ENCODE measurements at regions not wholly inside any gene's neighbourhood (a gene's known extent, or its start where the extent isn't known, plus 50 kb on each side); places are given as distances from the start of the nearest gene placed in this dataset.

DNA sequence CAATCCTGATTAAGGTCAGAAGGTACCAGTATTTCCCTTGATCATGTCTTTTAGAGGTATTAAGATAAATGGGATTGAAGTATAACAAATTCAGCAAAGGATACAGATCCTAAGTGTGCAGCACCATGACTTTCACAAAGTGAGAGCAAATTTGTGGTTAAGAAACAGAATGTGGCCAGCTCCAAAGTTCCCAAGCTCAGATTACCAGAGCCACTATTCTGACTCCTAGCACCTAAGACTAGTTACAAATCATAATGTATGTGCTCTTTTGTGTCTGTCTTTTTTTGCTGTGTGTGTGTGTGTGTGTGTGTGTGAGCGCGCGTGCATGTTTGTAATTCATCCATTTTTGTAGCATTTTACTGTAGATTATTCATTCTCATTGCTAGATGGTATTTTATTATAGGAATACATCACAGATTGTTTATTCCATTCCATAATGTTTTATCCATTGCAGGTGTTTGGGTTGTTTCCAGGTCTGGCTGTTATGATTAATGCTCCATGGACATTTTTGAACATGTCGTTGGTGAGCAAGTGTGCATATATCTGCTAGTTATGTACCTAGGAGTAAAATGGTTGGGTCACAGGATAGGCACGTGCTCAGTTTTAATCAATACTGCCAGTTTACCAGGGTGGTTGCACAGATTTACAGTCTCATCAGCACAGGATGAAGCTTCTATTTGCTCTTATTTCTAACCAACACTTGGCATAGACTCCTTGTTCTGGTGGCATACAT lies 314.0 kb upstream of the JAG1 start:
- no peak for DNase-seq (ENCODE audit: low read depth in 1 of 2, low spot score in 1 of 2)
- no peak overlapping the region for H3K27ac ChIP-seq
- no peak overlapping the region for H3K4me3 ChIP-seq
- no peaks in the 10 kb centered on the region for H3K9me3 ChIP-seq (ENCODE audit: low read depth)
- no peaks in the 10 kb centered on the region for H3K36me3 ChIP-seq
- peaks cover 4% of the 10 kb centered on the region for H3K4me1 ChIP-seq (ENCODE audit: low read depth)
- TF ChIP-seq, protein P1, sequence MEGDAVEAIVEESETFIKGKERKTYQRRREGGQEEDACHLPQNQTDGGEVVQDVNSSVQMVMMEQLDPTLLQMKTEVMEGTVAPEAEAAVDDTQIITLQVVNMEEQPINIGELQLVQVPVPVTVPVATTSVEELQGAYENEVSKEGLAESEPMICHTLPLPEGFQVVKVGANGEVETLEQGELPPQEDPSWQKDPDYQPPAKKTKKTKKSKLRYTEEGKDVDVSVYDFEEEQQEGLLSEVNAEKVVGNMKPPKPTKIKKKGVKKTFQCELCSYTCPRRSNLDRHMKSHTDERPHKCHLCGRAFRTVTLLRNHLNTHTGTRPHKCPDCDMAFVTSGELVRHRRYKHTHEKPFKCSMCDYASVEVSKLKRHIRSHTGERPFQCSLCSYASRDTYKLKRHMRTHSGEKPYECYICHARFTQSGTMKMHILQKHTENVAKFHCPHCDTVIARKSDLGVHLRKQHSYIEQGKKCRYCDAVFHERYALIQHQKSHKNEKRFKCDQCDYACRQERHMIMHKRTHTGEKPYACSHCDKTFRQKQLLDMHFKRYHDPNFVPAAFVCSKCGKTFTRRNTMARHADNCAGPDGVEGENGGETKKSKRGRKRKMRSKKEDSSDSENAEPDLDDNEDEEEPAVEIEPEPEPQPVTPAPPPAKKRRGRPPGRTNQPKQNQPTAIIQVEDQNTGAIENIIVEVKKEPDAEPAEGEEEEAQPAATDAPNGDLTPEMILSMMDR (IDR thresholded peaks at IDR 0.05; ENCODE audit: low read depth, low read length): no peak
- no peaks in the 10 kb centered on the region for H3K27me3 ChIP-seq

DNA sequence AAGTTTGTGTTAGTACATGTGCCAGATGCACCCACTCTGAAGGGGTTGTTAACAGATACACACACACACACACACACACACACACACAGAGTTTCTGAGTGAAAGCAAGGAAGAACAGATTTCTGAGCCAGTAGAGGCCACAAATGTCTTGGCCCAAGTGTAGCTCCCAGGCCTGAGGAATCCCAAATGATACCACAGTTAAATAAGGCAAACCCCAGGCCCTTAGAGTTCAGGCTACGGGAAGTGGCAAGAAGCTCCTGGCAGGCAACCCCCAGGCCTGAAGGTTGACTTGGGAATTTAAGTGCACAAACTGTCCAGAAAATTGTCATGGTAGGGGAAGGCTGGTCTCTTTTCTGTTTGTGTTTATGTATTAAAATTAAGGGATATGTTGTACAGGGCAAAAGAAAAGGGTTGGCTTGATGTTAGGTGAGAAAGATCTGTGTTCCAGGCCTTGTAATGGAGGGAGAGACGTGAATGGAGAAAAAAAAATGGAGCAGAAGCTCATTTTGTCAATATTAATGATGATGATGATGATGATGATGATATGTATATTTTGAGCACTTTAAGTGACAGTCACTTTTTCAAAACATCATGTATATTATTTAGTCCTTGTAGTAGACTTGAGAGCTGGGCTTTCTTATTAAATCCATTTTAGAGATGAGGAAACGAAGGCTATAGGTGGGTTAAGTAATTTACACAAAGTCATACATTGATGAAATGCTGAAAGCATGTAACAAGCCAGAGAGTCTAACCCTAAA lies 317.0 kb upstream of the JAG1 start:
- no peak for DNase-seq (ENCODE audit: low read depth in 1 of 2, low spot score in 1 of 2)
- H3K4me3 ChIP-seq: no peak overlapping the region

DNA sequence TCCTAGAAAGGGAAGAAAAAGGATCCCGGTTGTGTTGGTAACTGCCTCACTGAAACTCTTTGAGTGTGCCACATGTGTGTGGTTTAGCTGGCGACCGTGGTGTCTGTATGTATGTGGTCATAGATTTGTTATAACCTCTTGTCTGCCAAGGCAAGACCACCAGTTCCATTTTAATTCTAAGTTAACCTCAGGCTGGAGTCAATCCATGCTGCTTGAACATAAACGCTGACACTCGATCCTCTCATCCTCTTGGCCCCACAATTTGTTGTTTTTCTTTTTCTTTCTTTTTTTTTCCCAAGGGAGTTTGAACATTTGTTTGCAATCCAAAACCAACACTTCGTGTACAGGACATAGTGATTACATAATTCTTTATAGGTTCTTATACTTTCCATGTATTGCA lies 318.9 kb upstream of the JAG1 start:
- no peaks in the 10 kb centered on the region for H3K27me3 ChIP-seq
- H3K9me3 ChIP-seq (ENCODE audit: low read depth): no peaks in the 10 kb centered on the region
- TF ChIP-seq, protein P1 (IDR thresholded peaks at IDR 0.05; ENCODE audit: low read depth, low read length): no peak
- H3K27ac ChIP-seq: no peak overlapping the region
- H3K36me3 ChIP-seq: no peaks in the 10 kb centered on the region
- H3K4me3 ChIP-seq: no peak overlapping the region
- no peaks in the 10 kb centered on the region for H3K4me1 ChIP-seq (ENCODE audit: low read depth)
- DNase-seq (ENCODE audit: low read depth in 1 of 2, low spot score in 1 of 2): peak in 1 of 2 donors; percentile 48

More for the DNA sequence above, 317.0 kb upstream of the JAG1 start:
- no peaks in the 10 kb centered on the region for H3K4me1 ChIP-seq (ENCODE audit: low read depth)
- no peaks in the 10 kb centered on the region for H3K9me3 ChIP-seq (ENCODE audit: low read depth)
- H3K27ac ChIP-seq: no peak overlapping the region
- H3K36me3 ChIP-seq: no peaks in the 10 kb centered on the region
- TF ChIP-seq, protein P1 (IDR thresholded peaks at IDR 0.05; ENCODE audit: low read depth, low read length): no peak
- H3K27me3 ChIP-seq: no peaks in the 10 kb centered on the region

DNA sequence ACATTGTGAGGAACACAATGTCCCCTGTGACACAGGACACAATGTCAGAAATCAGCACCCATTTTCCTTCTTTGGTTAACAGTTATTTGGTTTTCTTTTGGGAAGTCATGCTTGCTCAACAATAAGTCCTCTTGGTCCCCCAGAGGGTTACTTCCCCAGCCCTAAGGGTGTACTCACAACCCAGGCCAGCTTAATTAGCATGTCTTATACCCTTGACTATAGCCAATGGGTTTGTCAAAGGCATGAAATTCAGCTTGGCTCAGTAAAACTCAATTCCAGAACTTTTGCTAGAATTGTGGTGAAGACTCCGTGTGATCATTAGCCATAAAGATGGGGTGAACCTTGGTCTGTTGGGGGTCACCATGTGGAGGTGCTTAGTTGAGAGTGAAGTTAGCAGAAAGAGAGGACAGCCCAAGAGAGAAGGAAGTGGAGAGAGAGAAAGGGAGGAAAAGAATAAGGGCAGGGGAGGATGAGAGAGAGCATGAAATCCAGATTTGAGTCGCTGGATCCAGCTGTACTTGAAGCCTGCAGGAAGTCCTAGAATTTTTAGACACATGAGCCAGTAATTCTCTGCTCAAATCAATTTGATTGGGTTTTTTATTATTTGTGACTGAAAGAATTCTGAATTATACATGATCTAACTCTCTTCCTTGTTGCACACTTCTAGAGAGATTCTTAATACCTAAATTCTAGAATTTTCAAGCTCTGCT lies 321.3 kb upstream of the JAG1 start:
- TF ChIP-seq, protein P1 (IDR thresholded peaks at IDR 0.05; ENCODE audit: low read depth, low read length): no peak
- Histone ChIP-seq H3K9me3 (ENCODE audit: low read depth) (no peaks in the 10 kb centered on the region), H3K4me1 (ENCODE audit: low read depth) (no peaks in the 10 kb centered on the region), H3K27me3 (no peaks in the 10 kb centered on the region), H3K36me3 (no peaks in the 10 kb centered on the region), H3K4me3 (no peak overlapping the region), H3K27ac (no peak overlapping the region)
- DNase-seq (ENCODE audit: low read depth in 1 of 2, low spot score in 1 of 2): no peak

GRCh38 chr20:10998476-10998875 lies 324.7 kb upstream of the JAG1 start:
- Histone ChIP-seq H3K36me3 (no peaks in the 10 kb centered on the region), H3K9me3 (ENCODE audit: low read depth) (no peaks in the 10 kb centered on the region), H3K4me1 (ENCODE audit: low read depth) (no peaks in the 10 kb centered on the region), H3K27me3 (no peaks in the 10 kb centered on the region), H3K27ac (no peak overlapping the region), H3K4me3 (no peak overlapping the region)
- no peak for DNase-seq (ENCODE audit: low read depth in 1 of 2, low spot score in 1 of 2)
- TF ChIP-seq, protein P1 (IDR thresholded peaks at IDR 0.05; ENCODE audit: low read depth, low read length): no peak
